Mesenchymal stem cell (in vitro differentiated cells and primary cell): ENCODE measurements at regions not wholly inside any gene's neighbourhood (a gene's known extent, or its start where the extent isn't known, plus 50 kb on each side); places are given as distances from the start of the nearest gene placed in this dataset.

ENCODE experiments used
- DNase-seq: peaks from one replicate; pipeline ENCODE4 v3.0.0-alpha.2; 2013
- H2AFZ ChIP-seq: one replicate; pipeline ENCODE4 v1.6.1; 2013; ENCODE audit warnings: low read depth, mild to moderate bottlenecking, control low read depth, inconsistent platforms, low read length, moderate library complexity
- H2AK5ac ChIP-seq: 2 replicates; pipeline ENCODE4 v1.6.1; 2013; ENCODE audit warnings: low read length, moderate library complexity, mild to moderate bottlenecking, inconsistent platforms; ENCODE audit not compliant: severe bottlenecking
- H2BK120ac ChIP-seq: one replicate; pipeline ENCODE4 v1.6.1; 2013; ENCODE audit warnings: low read depth, mild to moderate bottlenecking, inconsistent platforms, low read length, moderate library complexity
- H2BK12ac ChIP-seq, 2 experiments: one replicate each; pipeline ENCODE4 v1.6.1; 2013; ENCODE audit warnings: inconsistent platforms in 2 of 2, low read length in 2 of 2, mild to moderate bottlenecking in 2 of 2, moderate library complexity in 2 of 2, control low read depth in 1 of 2
- H2BK15ac ChIP-seq: one replicate; pipeline ENCODE4 v1.6.1; 2013; ENCODE audit warnings: mild to moderate bottlenecking, low read depth, inconsistent platforms; ENCODE audit not compliant: poor library complexity, severe bottlenecking
- H2BK5ac ChIP-seq: 2 replicates; pipeline ENCODE4 v1.6.1; 2013; ENCODE audit warnings: low read depth, mild to moderate bottlenecking, low read length, control low read depth, inconsistent platforms; ENCODE audit not compliant: poor library complexity, severe bottlenecking
- H3K14ac ChIP-seq, 2 experiments: one replicate each; pipeline ENCODE4 v1.6.1; 2013; ENCODE audit warnings: inconsistent platforms in 2 of 2, low read length in 2 of 2, control low read depth in 1 of 2, mild to moderate bottlenecking in 1 of 2, moderate library complexity in 1 of 2
- H3K18ac ChIP-seq, 2 experiments: one replicate each; pipeline ENCODE4 v1.6.1; 2013; ENCODE audit warnings: inconsistent platforms in 2 of 2, low read length in 2 of 2, control low read depth in 1 of 2, low read depth in 1 of 2, mild to moderate bottlenecking in 1 of 2
- H3K23ac ChIP-seq, 2 experiments: one replicate each; pipeline ENCODE4 v1.6.1; 2013; ENCODE audit warnings: inconsistent platforms in 2 of 2, low read length in 2 of 2, mild to moderate bottlenecking in 2 of 2, moderate library complexity in 2 of 2, control low read depth in 1 of 2
- H3K27ac ChIP-seq: 2 replicates; pipeline ENCODE4 v1.5.1; 2013; ENCODE audit warnings: mild to moderate bottlenecking, moderate library complexity, low read length, control low read depth, inconsistent platforms; ENCODE audit not compliant: poor library complexity, severe bottlenecking
- H3K27me3 ChIP-seq, 2 experiments: 2 replicates each; pipeline versions ENCODE4 v1.6.1 to v1.7.0; 2013; ENCODE audit warnings: low read length in 2 of 2, mild to moderate bottlenecking in 2 of 2, moderate library complexity in 2 of 2, control low read depth in 1 of 2, inconsistent platforms in 1 of 2; ENCODE audit not compliant: control insufficient read depth in 1 of 2, insufficient read depth in 1 of 2
- H3K36me3 ChIP-seq, 2 experiments: 2 replicates each; pipeline versions ENCODE4 v1.6.1 to v1.7.0; 2013; ENCODE audit warnings: low read length in 2 of 2, control low read depth in 1 of 2, inconsistent platforms in 1 of 2, low read depth in 1 of 2, mild to moderate bottlenecking in 1 of 2; ENCODE audit not compliant: insufficient read depth in 2 of 2, control insufficient read depth in 1 of 2
- H3K4ac ChIP-seq, 2 experiments: one replicate each; pipeline ENCODE4 v1.6.1; 2013; ENCODE audit warnings: inconsistent platforms in 2 of 2, low read length in 2 of 2, mild to moderate bottlenecking in 2 of 2, moderate library complexity in 2 of 2, control low read depth in 1 of 2, low read depth in 1 of 2
- H3K4me1 ChIP-seq: 2 replicates; pipeline ENCODE4 v1.6.1; 2013; ENCODE audit warnings: low read depth, low read length, control low read depth; ENCODE audit not compliant: control insufficient read depth, insufficient read depth
- H3K4me2 ChIP-seq: 2 replicates; pipeline ENCODE4 v1.6.1; 2013; ENCODE audit warnings: low read length, mild to moderate bottlenecking, inconsistent platforms; ENCODE audit not compliant: poor library complexity, severe bottlenecking
- H3K4me3 ChIP-seq, 2 experiments: 2 replicates each; pipeline versions ENCODE4 v1.5.1 to v1.7.0; 2013; ENCODE audit warnings: low read length in 2 of 2, mild to moderate bottlenecking in 2 of 2, control low read depth in 1 of 2, low read depth in 1 of 2; ENCODE audit not compliant: insufficient read depth in 1 of 2
- H3K79me1 ChIP-seq: replicated peaks from 2 replicates; pipeline ENCODE4 v1.6.1; 2013; ENCODE audit warnings: mild to moderate bottlenecking, control low read depth, low read length, inconsistent platforms; ENCODE audit not compliant: poor library complexity, severe bottlenecking
- H3K9ac ChIP-seq: 2 replicates; pipeline ENCODE4 v1.7.0; 2013; ENCODE audit warnings: mild to moderate bottlenecking, low read length, moderate library complexity
- H3K9me3 ChIP-seq: 2 replicates; pipeline ENCODE4 v1.7.0; 2013; ENCODE audit warnings: mild to moderate bottlenecking, low read length; ENCODE audit not compliant: control insufficient read depth
- H4K8ac ChIP-seq: one replicate; pipeline ENCODE4 v1.6.1; 2013; ENCODE audit warnings: inconsistent platforms, mild to moderate bottlenecking, low read length, moderate library complexity
- H4K91ac ChIP-seq: one replicate; pipeline ENCODE4 v1.6.1; 2013; ENCODE audit warnings: mild to moderate bottlenecking, low read length, inconsistent platforms
- WGBS: methylation state at CpG from one replicate; pipeline ENCODE4 v1.1.7; 2013; ENCODE audit warnings: mixed read lengths; 5-methylcytosine and 5-hydroxymethylcytosine counted together

DNA sequence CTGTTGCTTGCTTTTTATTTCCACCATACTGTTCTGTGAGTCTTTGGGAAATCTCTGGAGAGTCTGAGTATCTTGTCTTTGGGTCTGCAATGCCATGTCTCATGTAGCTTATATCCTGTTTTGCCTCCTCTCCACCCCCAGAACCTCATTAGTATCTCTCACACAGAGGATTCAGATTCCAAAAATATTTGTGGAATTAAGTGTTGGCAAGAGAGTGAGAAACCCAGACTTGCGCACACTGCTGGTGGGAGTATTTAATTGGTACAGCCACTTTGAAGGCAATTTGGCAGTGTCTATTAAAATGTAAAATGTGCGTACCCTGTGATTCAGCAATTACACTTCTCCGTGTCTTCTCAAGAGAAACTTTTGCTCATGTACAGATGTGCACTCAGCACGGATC is 68.6 kb downstream of the ZNF621 start:
- H4K91ac ChIP-seq, result no peak overlapping the region
- no peak overlapping the region for H2BK5ac ChIP-seq

DNA sequence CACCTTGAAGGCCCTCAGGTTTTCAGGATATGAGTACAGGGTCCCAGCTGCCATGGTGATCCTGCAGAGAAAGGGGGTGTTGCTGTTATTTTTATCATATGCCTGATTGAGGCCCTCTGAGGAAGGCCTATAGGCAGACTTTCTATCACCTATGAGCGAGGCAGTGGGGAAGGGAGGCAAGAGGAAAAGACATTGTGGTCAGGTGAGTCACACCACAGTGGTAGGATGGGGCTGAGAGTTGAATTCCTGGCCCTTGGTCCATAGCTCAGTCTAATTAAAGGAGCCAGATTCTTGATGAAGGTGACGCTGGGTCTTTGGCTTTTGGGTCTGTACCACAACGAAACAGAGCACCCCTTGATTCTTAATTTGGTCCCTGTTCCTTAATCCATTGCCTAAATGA is 72.7 kb downstream of the ZNF621 start:
- Histone ChIP-seq H3K4ac (no peak overlapping the region), H3K18ac (no peak overlapping the region), H3K9me3 (no peaks in the 10 kb centered on the region), H3K4me1 (peaks cover 4% of the 10 kb centered on the region), H2BK120ac (no peak overlapping the region), H2AK5ac (no peak overlapping the region), H3K14ac (no peak overlapping the region), H2BK12ac (no peak overlapping the region), H2AFZ (no peak overlapping the region), H2BK15ac (no peak overlapping the region), H3K23ac (no peak overlapping the region), H3K4me2 (no peak overlapping the region), H4K91ac (no peak overlapping the region), H3K27ac (no peak overlapping the region), H3K9ac (no peak overlapping the region), H3K27me3 (peaks cover 0 to 9% of the 10 kb centered on the region in 2 experiments), H3K79me1 (no peaks in the 10 kb centered on the region), H2BK5ac (no peak overlapping the region), H3K4me3 (no peak overlapping the region), H4K8ac (no peak overlapping the region), H3K36me3 (no peaks in the 10 kb centered on the region)
- WGBS, result 64% methylated on average over 3 of the region's 3 CpGs
- DNase-seq, result no peak

More for the DNA sequence above, 68.6 kb downstream of the ZNF621 start:
- Histone ChIP-seq H3K36me3 (no peaks in the 10 kb centered on the region), H2BK15ac (no peak overlapping the region), H2AK5ac (no peak overlapping the region), H3K4me1 (peaks cover 4% of the 10 kb centered on the region), H3K79me1 (no peaks in the 10 kb centered on the region), H3K23ac (no peak overlapping the region), H3K4me3 (no peak overlapping the region), H3K9ac (no peak overlapping the region), H2BK120ac (no peak overlapping the region), H4K8ac (no peak overlapping the region), H3K4me2 (no peak overlapping the region), H3K14ac (no peak overlapping the region), H3K4ac (no peak overlapping the region), H3K27me3 (no peaks in the 10 kb centered on the region), H3K9me3 (no peaks in the 10 kb centered on the region), H2AFZ (no peak overlapping the region), H3K27ac (no peak overlapping the region), H2BK12ac (no peak overlapping the region), H3K18ac (no peak overlapping the region)
- no peak for DNase-seq
- 90% methylated on average over 4 of the region's 4 CpGs for WGBS

DNA sequence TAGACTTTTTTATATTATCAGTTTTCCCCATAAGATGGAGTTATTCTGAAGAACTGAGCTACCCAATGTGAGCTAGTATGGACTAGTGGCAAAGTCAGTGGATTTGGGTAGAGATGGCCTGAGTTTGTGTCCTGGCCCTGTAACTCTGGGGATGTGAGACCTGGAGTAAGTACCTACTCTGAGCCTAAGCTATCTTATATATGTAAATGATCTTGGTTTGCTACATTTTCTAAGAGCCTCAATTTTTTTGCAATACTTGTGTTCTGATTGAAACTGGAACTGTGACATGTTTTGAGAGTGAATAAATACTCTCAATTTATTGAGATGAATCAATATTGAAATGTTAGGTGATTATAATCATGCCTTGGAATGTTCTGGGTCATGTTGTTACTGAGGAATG is 73.6 kb downstream of the ZNF621 start:
- Histone ChIP-seq H3K18ac (no peak overlapping the region), H3K9ac (no peak overlapping the region), H2AFZ (no peak overlapping the region), H3K14ac (no peak overlapping the region), H3K23ac (no peak overlapping the region), H3K4me1 (peaks cover 4% of the 10 kb centered on the region), H3K4me3 (no peak overlapping the region), H2BK5ac (no peak overlapping the region), H3K4ac (no peak overlapping the region), H3K9me3 (peaks cover 2% of the 10 kb centered on the region), H3K4me2 (no peak overlapping the region), H2BK15ac (no peak overlapping the region), H3K27me3 (peaks cover 0 to 14% of the 10 kb centered on the region in 2 experiments), H2BK12ac (no peak overlapping the region), H4K8ac (no peak overlapping the region), H2AK5ac (no peak overlapping the region), H3K27ac (no peak overlapping the region), H3K79me1 (no peaks in the 10 kb centered on the region), H4K91ac (no peak overlapping the region), H2BK120ac (no peak overlapping the region), H3K36me3 (no peaks in the 10 kb centered on the region)
- no peak for DNase-seq

DNA sequence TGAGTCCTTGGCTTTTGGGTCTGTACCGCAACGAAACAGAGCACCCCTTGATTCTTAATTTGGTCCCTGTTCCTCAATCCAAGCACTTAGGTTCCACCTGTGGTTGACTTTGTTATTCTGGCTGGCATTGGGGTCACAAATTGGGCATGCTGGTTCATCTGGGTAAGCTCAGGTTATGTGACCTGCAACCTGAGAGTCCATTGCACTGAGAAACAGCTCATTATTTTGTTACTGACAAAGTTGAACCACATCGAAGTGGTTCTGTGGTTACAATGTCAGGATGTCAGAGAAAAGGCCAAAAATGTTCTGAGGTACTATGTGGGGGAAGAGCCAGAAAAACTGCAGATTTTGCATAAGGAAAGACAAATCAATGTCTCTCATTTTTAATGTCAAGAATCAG is 74.2 kb downstream of the ZNF621 start:
- Histone ChIP-seq H3K14ac (no peak overlapping the region), H2AFZ (no peak overlapping the region), H2BK120ac (no peak overlapping the region), H3K27me3 (peaks cover 0 to 14% of the 10 kb centered on the region in 2 experiments), H3K9me3 (peaks cover 2% of the 10 kb centered on the region), H3K36me3 (no peaks in the 10 kb centered on the region), H3K4me1 (peaks cover 4% of the 10 kb centered on the region), H3K23ac (no peak overlapping the region), H2BK12ac (no peak overlapping the region), H4K8ac (no peak overlapping the region), H3K79me1 (no peaks in the 10 kb centered on the region), H2AK5ac (no peak overlapping the region), H2BK15ac (no peak overlapping the region), H3K9ac (no peak overlapping the region), H3K4ac (no peak overlapping the region), H4K91ac (no peak overlapping the region), H3K18ac (no peak overlapping the region), H3K4me2 (no peak overlapping the region), H2BK5ac (no peak overlapping the region), H3K27ac (no peak overlapping the region), H3K4me3 (no peak overlapping the region)
- WGBS, result 91% methylated on average over 3 of the region's 3 CpGs
- DNase-seq, result no peak
